Activated T-cell treated with anti-CD3 and anti-CD28 coated beads, Interleukin-2, amount 50 U/mL, for 72 hours (primary cell): ENCODE measurements at regions not wholly inside any gene's neighbourhood (a gene's known extent, or its start where the extent isn't known, plus 50 kb on each side); places are given as distances from the start of the nearest gene placed in this dataset.

Experiments
- ATAC-seq, 2 donors: fragments of 150-1000 bp; cut with Tn5 transposase; replicated peaks in 1 of 2; 2 replicates each; pipeline ENCODE4 v1.10.0; 2021; ENCODE audit warnings: moderate library complexity in 2 of 2, mild to moderate bottlenecking in 1 of 2
- DNase-seq, 2 donors: peaks; one replicate each; pipeline ENCODE4 v3.0.0; 2021 to 2022; ENCODE audit warnings: mixed read lengths in 1 of 2
- H3K27ac Mint-ChIP-seq: one replicate; pipeline ENCODE4 v1.8.0; 2022; ENCODE audit warnings: mild to moderate bottlenecking, moderate library complexity, mixed read lengths
- H3K27me3 Mint-ChIP-seq: one replicate; pipeline ENCODE4 v1.8.0; 2022; ENCODE audit warnings: low read depth, mixed read lengths
- H3K36me3 Mint-ChIP-seq, 2 donors: one replicate each; pipeline ENCODE4 v1.8.0; 2022; ENCODE audit warnings: mixed read lengths in 2 of 2, mild to moderate bottlenecking in 1 of 2; ENCODE audit not compliant: insufficient read depth in 2 of 2
- H3K4me1 Mint-ChIP-seq: one replicate; pipeline ENCODE4 v1.8.0; 2022; ENCODE audit warnings: low read depth, mixed read lengths
- H3K4me3 Mint-ChIP-seq, 2 donors: one replicate each; pipeline ENCODE4 v1.8.0; 2022; ENCODE audit warnings: mild to moderate bottlenecking in 2 of 2, mixed read lengths in 2 of 2, moderate library complexity in 2 of 2
- H3K9me3 Mint-ChIP-seq, 2 donors: one replicate each; pipeline ENCODE4 v1.8.0; 2022; ENCODE audit warnings: mixed read lengths in 2 of 2

DNA sequence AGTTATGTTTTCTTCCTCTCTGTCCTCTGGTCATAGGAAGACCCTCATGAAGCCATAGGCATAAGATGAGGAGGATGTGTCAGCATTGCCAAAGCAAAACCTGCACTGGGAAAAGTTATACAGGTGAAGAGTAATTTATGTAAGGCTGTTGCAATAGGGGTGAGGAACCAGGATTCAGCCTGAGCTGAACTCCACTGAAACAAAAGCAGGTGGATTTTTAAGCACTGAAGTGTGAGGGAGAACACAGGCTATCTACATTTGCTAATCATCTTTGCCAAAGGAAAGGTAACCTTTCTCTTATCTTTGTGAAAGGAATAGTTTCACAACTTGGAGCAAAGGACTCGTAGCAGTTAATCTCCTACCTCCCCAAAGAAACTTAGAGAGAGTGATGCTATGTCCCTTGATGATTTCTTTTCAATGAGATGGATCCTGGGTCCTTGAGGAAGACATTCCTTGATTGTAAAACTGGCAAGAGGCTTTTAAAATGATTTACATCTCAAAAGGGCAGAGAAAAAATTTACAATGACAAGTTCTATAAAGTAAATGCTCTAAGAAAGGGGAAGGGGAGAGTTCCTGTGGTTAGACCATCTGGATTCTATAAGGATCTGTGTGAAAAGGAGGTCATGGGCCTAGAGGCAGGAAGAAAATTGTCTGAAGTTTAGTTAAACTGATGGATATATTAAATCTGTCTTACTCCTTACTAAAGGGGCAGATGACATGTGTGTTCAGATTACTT, 385.4 kb upstream of the CDH7 start:
- DNase-seq (no peak), ATAC-seq (no peak)
- Mint-ChIP-seq H3K9me3 (peaks cover 4 to 16% of the 10 kb centered on the region in 2 donors), H3K4me1 (no peaks in the 10 kb centered on the region), H3K27ac (no peak overlapping the region), H3K27me3 (no peaks in the 10 kb centered on the region), H3K36me3 (no peaks in the 10 kb centered on the region), H3K4me3 (no peak overlapping the region)

- DNase-seq (no peak), ATAC-seq (no peak)
- no peak overlapping the region for H3K4me3 Mint-ChIP-seq
- no peaks in the 10 kb centered on the region for H3K36me3 Mint-ChIP-seq
- no peak overlapping the region for H3K27ac Mint-ChIP-seq
- no peaks in the 10 kb centered on the region for H3K27me3 Mint-ChIP-seq
- peaks cover 3 to 15% of the 10 kb centered on the region in 2 donors for H3K9me3 Mint-ChIP-seq
- no peaks in the 10 kb centered on the region for H3K4me1 Mint-ChIP-seq
Measured at GRCh38 chr18:65363911-65364632, 386.7 kb upstream of the CDH7 start.

DNA sequence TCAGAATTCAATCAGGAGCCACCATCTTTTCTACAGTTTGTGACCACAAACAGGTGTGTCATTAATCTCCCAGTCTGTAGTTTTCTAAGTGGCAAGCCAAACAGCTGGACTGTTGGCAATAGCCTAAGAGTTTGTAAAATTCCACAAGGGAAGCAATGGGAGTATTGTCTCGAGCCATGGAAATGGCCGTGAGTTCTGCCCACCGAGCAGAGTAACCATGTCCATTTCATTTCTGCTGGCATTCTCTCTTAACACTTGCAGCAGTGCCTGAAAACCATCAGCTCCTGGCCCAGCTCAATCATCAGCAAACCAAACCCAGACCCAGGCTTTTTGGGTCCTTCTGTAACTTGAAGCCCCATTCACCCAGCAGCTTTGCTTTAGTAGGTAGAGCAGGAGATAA, 387.8 kb upstream of the CDH7 start:
- DNase-seq (no peak), ATAC-seq (no peak)
- H3K9me3 Mint-ChIP-seq = peaks cover 6 to 14% of the 10 kb centered on the region in 2 donors
- H3K4me3 Mint-ChIP-seq = no peak overlapping the region
- no peak overlapping the region for H3K27ac Mint-ChIP-seq
- no peaks in the 10 kb centered on the region for H3K4me1 Mint-ChIP-seq
- H3K27me3 Mint-ChIP-seq = no peaks in the 10 kb centered on the region
- H3K36me3 Mint-ChIP-seq = no peaks in the 10 kb centered on the region

GRCh38 chr18:65359479-65359878, 391.3 kb upstream of the CDH7 start:
- H3K27me3 Mint-ChIP-seq = no peaks in the 10 kb centered on the region
- no peaks in the 10 kb centered on the region for H3K36me3 Mint-ChIP-seq

DNA sequence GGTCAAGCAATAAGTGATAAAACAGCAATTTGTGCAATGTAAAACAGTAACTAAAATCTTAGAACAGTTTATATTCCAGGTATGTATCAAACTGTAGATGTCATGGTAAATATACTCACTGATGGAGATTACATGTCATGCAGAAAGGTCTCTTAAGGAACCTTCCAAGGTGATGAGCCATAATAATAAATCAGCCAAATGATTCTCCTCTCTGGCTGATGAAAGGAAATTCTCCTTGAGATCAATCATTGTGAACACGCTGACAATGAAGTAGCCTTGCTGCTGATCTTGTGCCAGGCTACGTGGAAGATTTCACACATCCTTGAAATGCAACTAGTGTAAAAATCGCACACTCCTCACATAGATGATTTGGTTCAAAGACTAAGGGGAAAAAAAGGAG, 392.5 kb upstream of the CDH7 start:
- Mint-ChIP-seq H3K36me3 (no peaks in the 10 kb centered on the region), H3K9me3 (peaks cover 7 to 9% of the 10 kb centered on the region in 2 donors), H3K27me3 (no peaks in the 10 kb centered on the region), H3K4me1 (no peaks in the 10 kb centered on the region), H3K27ac (no peak overlapping the region), H3K4me3 (no peak overlapping the region)
- DNase-seq (no peak), ATAC-seq (no peak)

More at GRCh38 chr18:65359479-65359878, 391.3 kb upstream of the CDH7 start:
- DNase-seq = no peak
- H3K4me1 Mint-ChIP-seq = no peaks in the 10 kb centered on the region
- no peak overlapping the region for H3K4me3 Mint-ChIP-seq
- H3K9me3 Mint-ChIP-seq = peaks cover 3 to 6% of the 10 kb centered on the region in 2 donors
- H3K27ac Mint-ChIP-seq = no peak overlapping the region
- no peak for ATAC-seq

- ATAC-seq = no peak
- H3K27ac Mint-ChIP-seq = no peak overlapping the region
- no peaks in the 10 kb centered on the region for H3K36me3 Mint-ChIP-seq
- H3K4me3 Mint-ChIP-seq = no peak overlapping the region
- no peaks in the 10 kb centered on the region for H3K27me3 Mint-ChIP-seq
- H3K9me3 Mint-ChIP-seq = peaks cover 6% of the 10 kb centered on the region in 2 donors
- no peak for DNase-seq
- no peaks in the 10 kb centered on the region for H3K4me1 Mint-ChIP-seq
Measured at GRCh38 chr18:65352186-65352585, 398.6 kb upstream of the CDH7 start.

GRCh38 chr18:65349635-65350034, 401.2 kb upstream of the CDH7 start:
- no peaks in the 10 kb centered on the region for H3K4me1 Mint-ChIP-seq
- no peaks in the 10 kb centered on the region for H3K27me3 Mint-ChIP-seq
- H3K27ac Mint-ChIP-seq = no peak overlapping the region
- no peaks in the 10 kb centered on the region for H3K36me3 Mint-ChIP-seq
- H3K9me3 Mint-ChIP-seq = peaks cover 6% of the 10 kb centered on the region in 2 donors
- ATAC-seq = no peak
- no peak for DNase-seq
- no peak overlapping the region for H3K4me3 Mint-ChIP-seq

- Mint-ChIP-seq H3K4me3 (no peak overlapping the region), H3K4me1 (no peaks in the 10 kb centered on the region), H3K36me3 (no peaks in the 10 kb centered on the region), H3K27ac (no peak overlapping the region), H3K27me3 (no peaks in the 10 kb centered on the region), H3K9me3 (peaks cover 3% of the 10 kb centered on the region in 2 donors)
- no peak for ATAC-seq
- DNase-seq = no peak
Measured at GRCh38 chr18:65347446-65347845, 403.4 kb upstream of the CDH7 start.

DNA sequence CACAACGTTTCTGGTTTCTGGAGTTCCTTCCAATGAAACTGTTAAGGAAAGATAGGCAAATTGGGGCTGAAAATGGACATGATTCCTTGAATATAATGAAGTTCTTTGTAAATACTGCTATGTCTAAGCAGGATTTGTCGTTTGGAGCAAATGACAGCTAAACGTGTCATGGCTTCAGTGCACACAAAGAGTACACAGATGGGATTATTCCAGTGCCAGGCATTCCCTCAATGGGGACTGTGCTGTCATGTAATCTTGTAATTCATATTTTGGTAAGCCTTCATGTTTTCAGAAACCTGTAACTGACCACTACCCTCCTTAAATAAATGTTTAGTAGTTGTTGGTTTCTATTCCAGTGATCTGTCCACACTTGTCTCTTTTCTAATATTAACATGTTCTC, 404.7 kb upstream of the CDH7 start:
- no peak overlapping the region for H3K4me3 Mint-ChIP-seq
- no peaks in the 10 kb centered on the region for H3K36me3 Mint-ChIP-seq

DNA sequence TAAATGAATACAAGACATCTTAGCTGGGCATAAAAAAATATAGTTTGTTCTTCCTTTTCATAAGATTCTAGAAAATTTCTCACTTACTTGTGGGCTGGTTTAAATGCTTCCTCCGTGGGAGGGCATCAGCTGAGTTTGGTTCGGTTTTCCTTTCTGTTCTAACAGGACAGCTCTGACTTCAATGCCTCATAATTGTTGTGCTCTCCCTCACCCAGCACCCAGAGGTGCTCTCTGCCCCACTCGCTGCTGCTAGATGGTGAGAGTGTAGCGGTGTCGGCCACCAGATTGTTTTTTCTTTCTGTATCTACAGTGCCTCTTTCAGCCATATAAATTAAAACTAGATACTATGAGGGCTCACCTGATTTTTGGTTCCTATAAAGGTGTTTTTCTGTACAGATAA, 407.2 kb upstream of the CDH7 start:
- Mint-ChIP-seq H3K36me3 (no peaks in the 10 kb centered on the region), H3K4me1 (no peaks in the 10 kb centered on the region), H3K27ac (no peak overlapping the region), H3K4me3 (no peak overlapping the region), H3K27me3 (no peaks in the 10 kb centered on the region), H3K9me3 (peaks cover 5% of the 10 kb centered on the region in 2 donors)
- ATAC-seq (no peak), DNase-seq (no peak)

More for the DNA sequence above, 404.7 kb upstream of the CDH7 start:
- Mint-ChIP-seq H3K27me3 (no peaks in the 10 kb centered on the region), H3K27ac (no peak overlapping the region), H3K9me3 (peaks cover 3% of the 10 kb centered on the region in 2 donors), H3K4me1 (no peaks in the 10 kb centered on the region)
- DNase-seq (no peak), ATAC-seq (no peak)

- Mint-ChIP-seq H3K27ac (no peak overlapping the region), H3K36me3 (peaks cover 0 to 2% of the 10 kb centered on the region in 2 donors), H3K4me1 (no peaks in the 10 kb centered on the region), H3K4me3 (no peak overlapping the region), H3K9me3 (peaks cover 6 to 10% of the 10 kb centered on the region in 2 donors), H3K27me3 (no peaks in the 10 kb centered on the region)
- ATAC-seq (no peak), DNase-seq (no peak)
Measured at GRCh38 chr18:65336411-65336810, 414.4 kb upstream of the CDH7 start.

GRCh38 chr18:65329010-65329409, 421.8 kb upstream of the CDH7 start:
- no peaks in the 10 kb centered on the region for H3K4me1 Mint-ChIP-seq
- ATAC-seq (no peak), DNase-seq (no peak)
- no peak overlapping the region for H3K4me3 Mint-ChIP-seq
- H3K36me3 Mint-ChIP-seq = no peaks in the 10 kb centered on the region
- H3K27me3 Mint-ChIP-seq = no peaks in the 10 kb centered on the region
- H3K9me3 Mint-ChIP-seq = peaks cover 0 to 3% of the 10 kb centered on the region in 2 donors
- no peak overlapping the region for H3K27ac Mint-ChIP-seq

DNA sequence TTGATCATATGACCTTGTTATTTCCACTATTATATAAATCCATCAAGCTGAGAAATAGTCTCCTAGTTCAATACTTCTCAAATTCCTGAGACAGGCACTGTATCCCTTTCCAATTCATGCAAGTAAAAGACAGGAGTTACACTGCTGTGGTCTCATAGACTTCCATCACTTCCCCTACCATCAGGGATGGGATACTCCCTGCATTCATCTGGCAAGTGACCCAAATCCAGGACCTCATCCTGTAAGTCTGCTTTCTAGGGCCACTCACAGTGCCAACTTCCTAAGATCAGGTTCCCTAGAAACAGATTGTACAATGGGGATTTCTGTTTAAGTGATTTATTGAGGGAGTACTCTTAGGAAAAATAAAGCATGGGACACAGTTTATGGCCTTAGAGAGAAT, 424.0 kb upstream of the CDH7 start:
- Mint-ChIP-seq H3K27me3 (no peaks in the 10 kb centered on the region), H3K36me3 (no peaks in the 10 kb centered on the region), H3K4me3 (no peak overlapping the region), H3K9me3 (peaks cover under 1 to 2% of the 10 kb centered on the region in 2 donors), H3K27ac (no peak overlapping the region), H3K4me1 (no peaks in the 10 kb centered on the region)
- no peak for ATAC-seq
- no peak for DNase-seq
